ENCODE measurements at regions not wholly inside any gene's neighbourhood (a gene's known extent, or its start where the extent isn't known, plus 50 kb on each side); places are given as distances from the start of the nearest gene placed in this dataset.

DNA sequence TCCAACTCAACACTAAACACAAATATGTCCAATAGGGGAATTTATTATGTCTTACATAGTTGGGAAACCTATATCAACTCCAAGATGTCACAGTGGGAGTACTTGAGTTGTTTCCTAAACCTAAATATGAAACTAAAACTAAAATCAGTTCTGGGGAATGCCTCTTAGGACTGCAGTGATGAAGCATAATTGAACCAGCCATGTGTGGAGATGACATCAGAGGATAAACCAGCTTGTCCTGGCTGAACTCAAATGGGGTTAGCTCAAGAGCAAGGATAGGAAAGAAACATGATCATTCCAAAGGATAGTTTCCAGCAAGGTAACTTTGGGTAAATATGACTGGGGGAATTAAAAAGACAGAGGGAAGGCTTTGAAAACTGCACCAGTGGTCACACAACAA lies 88.9 kb upstream of the PLPPR1 start:
- no peak overlapping the region for H3K9ac ChIP-seq (ENCODE audit: low read length)

DNA sequence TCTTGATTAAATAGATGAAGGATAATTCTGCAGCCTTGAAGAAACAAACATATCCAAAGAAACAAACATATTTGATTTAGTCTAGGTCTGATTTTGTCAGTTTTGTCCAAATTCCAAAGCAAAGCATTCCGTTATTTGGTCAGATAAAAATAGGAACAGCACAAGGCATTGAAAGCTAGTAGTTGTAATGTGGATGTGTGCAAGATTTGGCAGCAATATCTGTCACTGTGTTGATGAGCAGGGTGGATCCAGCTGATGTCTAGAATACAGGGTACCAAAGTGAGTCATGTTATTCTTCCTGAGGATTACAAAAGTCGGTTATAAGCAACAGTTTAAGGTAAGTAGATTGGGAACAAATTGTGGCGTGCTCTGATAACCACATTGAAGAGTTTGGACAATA lies 69.3 kb upstream of the PLPPR1 start:
- no peak for DNase-seq
- H3K27me3 ChIP-seq (ENCODE audit: low read length), result no peaks in the 10 kb centered on the region
- no peaks in the 10 kb centered on the region for H3K4me1 ChIP-seq (ENCODE audit: low read length)
- H3K9me2 ChIP-seq (replicated peaks; ENCODE audit: insufficient read depth, low read length), result no peaks in the 10 kb centered on the region
- no peak overlapping the region for H3K4me3 ChIP-seq (ENCODE audit: low read length)
- H3K79me2 ChIP-seq (ENCODE audit: low read length), result no peaks in the 10 kb centered on the region
- no peak overlapping the region for H3K27ac ChIP-seq (ENCODE audit: low read length)
- no peaks in the 10 kb centered on the region for H4K20me1 ChIP-seq (ENCODE audit: insufficient read depth, low read depth, low read length)
- H2AFZ ChIP-seq (ENCODE audit: low read length), result no peak overlapping the region
- no peak overlapping the region for H3K9ac ChIP-seq (ENCODE audit: low read length)
- H3K9me3 ChIP-seq (ENCODE audit: low read length), result no peaks in the 10 kb centered on the region
- H3K36me3 ChIP-seq (ENCODE audit: insufficient read depth, low read length), result no peaks in the 10 kb centered on the region
- H3K4me2 ChIP-seq (ENCODE audit: low read depth, low read length, poor library complexity, severe bottlenecking), result no peak overlapping the region

More for the DNA sequence above, 88.9 kb upstream of the PLPPR1 start:
- no peak overlapping the region for H3K4me3 ChIP-seq (ENCODE audit: low read length)
- no peaks in the 10 kb centered on the region for H3K79me2 ChIP-seq (ENCODE audit: low read length)
- no peaks in the 10 kb centered on the region for H3K4me1 ChIP-seq (ENCODE audit: low read length)
- H3K9me3 ChIP-seq (ENCODE audit: low read length), result no peaks in the 10 kb centered on the region
- DNase-seq, result no peak
- no peak overlapping the region for H3K27ac ChIP-seq (ENCODE audit: low read length)
- H3K27me3 ChIP-seq (ENCODE audit: low read length), result no peaks in the 10 kb centered on the region
- no peak overlapping the region for H2AFZ ChIP-seq (ENCODE audit: low read length)
- no peaks in the 10 kb centered on the region for H3K9me2 ChIP-seq (replicated peaks; ENCODE audit: insufficient read depth, low read length)
- H4K20me1 ChIP-seq (ENCODE audit: insufficient read depth, low read depth, low read length), result no peaks in the 10 kb centered on the region
- H3K4me2 ChIP-seq (ENCODE audit: low read depth, low read length, poor library complexity, severe bottlenecking), result no peak overlapping the region
- H3K36me3 ChIP-seq (ENCODE audit: insufficient read depth, low read length), result no peaks in the 10 kb centered on the region
